ENCODE measurements at regions not wholly inside any gene's neighbourhood (a gene's known extent, or its start where the extent isn't known, plus 50 kb on each side); places are given as distances from the start of the nearest gene placed in this dataset.

GRCh38 chr9:79779901-79780300 is 208.1 kb downstream of the TLE4 start:
- DNase-seq = no peak
- H3K9ac ChIP-seq (ENCODE audit: low read length) = no peak overlapping the region
- no peak overlapping the region for H3K27ac ChIP-seq (ENCODE audit: low read length)
- no peaks in the 10 kb centered on the region for H4K20me1 ChIP-seq (ENCODE audit: insufficient read depth, low read depth, low read length)
- H3K4me2 ChIP-seq (ENCODE audit: low read depth, low read length, poor library complexity, severe bottlenecking) = no peak overlapping the region
- H3K4me3 ChIP-seq (ENCODE audit: low read length) = no peak overlapping the region
- no peaks in the 10 kb centered on the region for H3K79me2 ChIP-seq (ENCODE audit: low read length)
- no peaks in the 10 kb centered on the region for H3K36me3 ChIP-seq (ENCODE audit: insufficient read depth, low read length)
- H3K9me2 ChIP-seq (replicated peaks; ENCODE audit: insufficient read depth, low read length) = no peaks in the 10 kb centered on the region
- H3K4me1 ChIP-seq (ENCODE audit: low read length) = no peaks in the 10 kb centered on the region
- no peak overlapping the region for H2AFZ ChIP-seq (ENCODE audit: low read length)
- no peaks in the 10 kb centered on the region for H3K27me3 ChIP-seq (ENCODE audit: low read length)
- no peaks in the 10 kb centered on the region for H3K9me3 ChIP-seq (ENCODE audit: low read length)

GRCh38 chr9:79778581-79778980 is 206.8 kb downstream of the TLE4 start:
- no peak overlapping the region for H3K4me2 ChIP-seq (ENCODE audit: low read depth, low read length, poor library complexity, severe bottlenecking)
- H4K20me1 ChIP-seq (ENCODE audit: insufficient read depth, low read depth, low read length) = no peaks in the 10 kb centered on the region
- DNase-seq = no peak
- no peaks in the 10 kb centered on the region for H3K4me1 ChIP-seq (ENCODE audit: low read length)
- no peak overlapping the region for H2AFZ ChIP-seq (ENCODE audit: low read length)
- no peak overlapping the region for H3K4me3 ChIP-seq (ENCODE audit: low read length)
- H3K27ac ChIP-seq (ENCODE audit: low read length) = no peak overlapping the region
- H3K36me3 ChIP-seq (ENCODE audit: insufficient read depth, low read length) = no peaks in the 10 kb centered on the region
- H3K27me3 ChIP-seq (ENCODE audit: low read length) = no peaks in the 10 kb centered on the region
- H3K9ac ChIP-seq (ENCODE audit: low read length) = no peak overlapping the region
- H3K9me3 ChIP-seq (ENCODE audit: low read length) = no peaks in the 10 kb centered on the region
- no peaks in the 10 kb centered on the region for H3K79me2 ChIP-seq (ENCODE audit: low read length)
- H3K9me2 ChIP-seq (replicated peaks; ENCODE audit: insufficient read depth, low read length) = no peaks in the 10 kb centered on the region

GRCh38 chr9:79776581-79776980 is 204.8 kb downstream of the TLE4 start:
- no peaks in the 10 kb centered on the region for H3K27me3 ChIP-seq (ENCODE audit: low read length)
- H3K9me3 ChIP-seq (ENCODE audit: low read length) = no peaks in the 10 kb centered on the region
- no peak overlapping the region for H3K4me3 ChIP-seq (ENCODE audit: low read length)
- H3K4me2 ChIP-seq (ENCODE audit: low read depth, low read length, poor library complexity, severe bottlenecking) = no peak overlapping the region
- H3K9me2 ChIP-seq (replicated peaks; ENCODE audit: insufficient read depth, low read length) = no peaks in the 10 kb centered on the region
- H3K36me3 ChIP-seq (ENCODE audit: insufficient read depth, low read length) = no peaks in the 10 kb centered on the region
- no peak overlapping the region for H3K27ac ChIP-seq (ENCODE audit: low read length)
- no peaks in the 10 kb centered on the region for H3K4me1 ChIP-seq (ENCODE audit: low read length)
- no peaks in the 10 kb centered on the region for H3K79me2 ChIP-seq (ENCODE audit: low read length)
- H2AFZ ChIP-seq (ENCODE audit: low read length) = no peak overlapping the region
- H3K9ac ChIP-seq (ENCODE audit: low read length) = no peak overlapping the region
- H4K20me1 ChIP-seq (ENCODE audit: insufficient read depth, low read depth, low read length) = no peaks in the 10 kb centered on the region
- DNase-seq = no peak

Data from Karpas-422 (cell line).